HG02884 (cell line): ENCODE measurements at regions not wholly inside any gene's neighbourhood (a gene's known extent, or its start where the extent isn't known, plus 50 kb on each side); places are given as distances from the start of the nearest gene placed in this dataset.
"Not testable (repeated sequence)": the region's sequence is repeated elsewhere in the genome, so short reads cannot be mapped to it uniquely, and the experiment has no call there.

Experiments used
- ATAC-seq: cut with Tn5 transposase; IDR thresholded peaks from one replicate; pipeline ENCODE4 v1.9.1; 2021; ENCODE audit warnings: mild to moderate bottlenecking, moderate library complexity; ENCODE audit not compliant: unreplicated experiment

GRCh38 chr4:115194612-115195011 is 81.2 kb upstream of the NDST4 start:
- ATAC-seq: not testable (repeated sequence)

DNA sequence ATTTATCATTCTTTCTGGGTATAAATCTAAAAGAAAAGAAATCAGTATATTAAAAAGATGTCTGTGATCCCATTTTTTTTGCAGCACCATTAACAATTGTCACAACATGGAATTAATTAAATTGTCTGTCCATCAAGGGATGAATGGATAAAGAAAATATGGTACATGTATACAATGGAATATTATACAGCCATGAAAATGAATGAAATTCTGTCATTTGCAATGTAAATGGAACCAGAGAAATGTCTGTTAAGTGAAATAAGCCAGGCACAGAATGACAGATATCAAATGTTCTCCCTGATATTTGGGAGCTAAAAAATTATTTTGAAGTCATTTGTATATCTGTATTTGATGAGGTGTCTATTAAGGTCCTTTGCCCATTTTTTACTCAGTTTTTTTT is 77.1 kb upstream of the NDST4 start:
- ATAC-seq: no peak

- ATAC-seq: no peak
These were observed 73.7 kb upstream of the NDST4 start for GRCh38 chr4:115187136-115187535.

DNA sequence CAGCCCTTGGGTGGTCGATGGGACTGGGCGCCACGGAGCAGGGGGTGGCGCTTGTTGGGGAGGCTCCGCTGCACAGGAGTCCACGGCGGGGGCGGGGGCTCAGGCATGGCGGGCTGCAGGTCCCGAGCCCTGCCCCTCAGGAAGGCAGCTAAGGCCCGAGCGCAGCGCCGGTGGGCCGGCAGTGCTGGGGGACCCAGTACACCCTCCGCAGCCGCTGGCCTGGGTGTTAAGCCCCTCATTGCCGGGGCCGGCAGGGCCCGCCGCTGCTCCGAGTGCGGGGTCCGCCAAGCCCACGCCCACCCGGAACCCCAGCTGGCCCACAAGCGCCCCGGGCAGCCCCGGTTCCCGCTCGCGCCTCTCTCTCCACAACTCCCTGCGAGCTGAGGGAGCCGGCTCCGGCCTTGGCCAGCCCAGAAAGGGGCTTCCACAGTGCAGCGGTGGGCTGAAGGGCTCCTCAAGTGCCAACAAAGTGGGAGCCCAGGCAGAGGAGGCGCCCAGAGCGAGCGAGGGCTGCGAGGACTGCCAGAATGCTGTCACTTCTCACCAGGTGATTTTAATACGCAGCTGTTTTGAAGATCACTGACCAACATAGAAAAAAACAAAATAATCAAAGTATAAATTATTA is 66.1 kb upstream of the NDST4 start:
- ATAC-seq: not testable (repeated sequence)

- ATAC-seq: not testable (repeated sequence)
These were observed 65.3 kb upstream of the NDST4 start for GRCh38 chr4:115178687-115179086.

DNA sequence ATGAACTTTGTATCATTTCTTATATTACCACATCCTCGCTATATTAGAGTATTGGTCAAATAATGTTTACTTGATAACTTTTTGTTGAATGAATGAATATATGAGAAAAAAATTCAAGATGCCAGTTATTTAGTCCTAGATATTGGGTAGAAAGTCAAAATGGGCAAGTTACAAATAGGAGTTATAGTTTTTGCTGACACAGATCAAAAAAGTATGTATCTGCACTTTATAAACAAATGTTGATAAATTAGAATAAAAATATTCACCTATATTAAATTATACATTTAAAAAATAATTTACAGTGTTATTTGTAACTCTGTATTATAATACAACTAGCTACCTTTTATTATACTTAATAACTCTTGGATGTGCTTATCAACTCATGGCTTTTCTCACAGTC is 57.8 kb upstream of the NDST4 start:
- ATAC-seq: no peak

DNA sequence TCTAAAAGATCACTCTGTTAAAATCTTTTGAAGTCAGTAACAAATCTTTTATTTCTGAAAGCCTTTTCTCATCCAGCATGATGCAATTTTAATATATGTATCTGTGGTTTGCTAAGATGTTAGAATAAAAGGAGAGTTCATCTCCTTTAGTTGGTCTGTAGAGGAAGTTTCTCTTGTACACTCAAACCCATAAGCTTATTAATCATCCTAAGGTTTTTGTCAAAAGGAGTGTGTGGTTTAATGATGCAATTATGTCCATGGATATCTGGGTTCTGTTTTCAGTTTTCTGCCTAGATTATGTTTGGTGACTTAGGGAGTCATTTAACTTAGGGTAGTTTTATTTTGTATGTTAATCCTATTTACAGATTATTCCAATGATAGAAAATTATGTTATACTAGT is 52.1 kb upstream of the NDST4 start:
- ATAC-seq: no peak
